NCI-H1694 (cell line): ENCODE measurements at regions not wholly inside any gene's neighbourhood (a gene's known extent, or its start where the extent isn't known, plus 50 kb on each side); places are given as distances from the start of the nearest gene placed in this dataset.
A peak's percentile ranks its signal among the peaks of the same experiment; 100 is the strongest.

Experiments used
- DNase-seq: peaks from one replicate; lab custom pipeline; 2025; lab: John Stamatoyannopoulos, UW

GRCh38 chr7:25780904-25781303 lies 371.1 kb upstream of the NFE2L3 start:
- DNase-seq: no peak

- DNase-seq: peak; percentile 16
Measured at GRCh38 chr7:25781704-25782103, 370.3 kb upstream of the NFE2L3 start.

- DNase-seq: no peak
Measured at GRCh38 chr7:25786936-25787335, 365.1 kb upstream of the NFE2L3 start.

DNA sequence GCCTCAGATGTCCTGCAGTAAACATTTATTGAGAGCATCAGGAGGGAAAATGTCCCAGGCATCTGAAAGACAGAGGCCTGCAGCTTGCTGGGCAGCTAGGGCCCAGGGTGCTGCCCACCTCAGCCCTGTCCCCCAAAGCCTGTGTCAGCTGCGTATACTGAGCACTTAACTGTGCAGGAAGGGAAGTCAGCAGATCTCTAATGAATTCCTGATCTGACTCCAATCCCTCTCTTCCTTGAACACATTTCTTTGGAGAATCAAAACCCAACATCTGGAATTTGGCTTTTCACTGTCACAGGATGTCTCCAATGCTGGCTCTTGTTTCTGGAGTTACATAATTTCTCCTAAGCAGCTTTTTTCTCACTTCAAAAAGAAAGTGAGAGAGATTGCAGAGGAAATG lies 364.7 kb upstream of the NFE2L3 start:
- DNase-seq: no peak

DNA sequence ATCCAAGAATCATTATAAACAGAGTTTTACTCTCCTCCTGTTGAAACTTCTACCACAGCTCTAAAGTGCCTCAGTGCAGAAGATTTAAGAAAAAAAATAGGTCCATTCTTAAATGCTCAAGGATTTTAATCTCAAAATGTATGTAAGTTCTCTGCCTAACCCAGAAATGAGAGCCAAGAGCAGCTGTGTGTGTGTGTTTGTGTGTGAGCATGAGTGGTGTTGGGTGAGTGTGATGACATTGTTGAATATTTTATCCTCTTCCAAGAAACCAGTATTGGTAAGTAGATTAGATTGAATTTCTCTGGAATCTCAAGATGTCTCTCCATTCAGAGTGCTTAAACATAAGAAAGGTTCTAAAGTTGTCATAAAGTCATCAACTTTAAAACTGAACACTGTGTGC lies 363.6 kb upstream of the NFE2L3 start:
- DNase-seq: no peak

- DNase-seq: no peak
Measured at GRCh38 chr7:25788961-25789620, 362.9 kb upstream of the NFE2L3 start.

DNA sequence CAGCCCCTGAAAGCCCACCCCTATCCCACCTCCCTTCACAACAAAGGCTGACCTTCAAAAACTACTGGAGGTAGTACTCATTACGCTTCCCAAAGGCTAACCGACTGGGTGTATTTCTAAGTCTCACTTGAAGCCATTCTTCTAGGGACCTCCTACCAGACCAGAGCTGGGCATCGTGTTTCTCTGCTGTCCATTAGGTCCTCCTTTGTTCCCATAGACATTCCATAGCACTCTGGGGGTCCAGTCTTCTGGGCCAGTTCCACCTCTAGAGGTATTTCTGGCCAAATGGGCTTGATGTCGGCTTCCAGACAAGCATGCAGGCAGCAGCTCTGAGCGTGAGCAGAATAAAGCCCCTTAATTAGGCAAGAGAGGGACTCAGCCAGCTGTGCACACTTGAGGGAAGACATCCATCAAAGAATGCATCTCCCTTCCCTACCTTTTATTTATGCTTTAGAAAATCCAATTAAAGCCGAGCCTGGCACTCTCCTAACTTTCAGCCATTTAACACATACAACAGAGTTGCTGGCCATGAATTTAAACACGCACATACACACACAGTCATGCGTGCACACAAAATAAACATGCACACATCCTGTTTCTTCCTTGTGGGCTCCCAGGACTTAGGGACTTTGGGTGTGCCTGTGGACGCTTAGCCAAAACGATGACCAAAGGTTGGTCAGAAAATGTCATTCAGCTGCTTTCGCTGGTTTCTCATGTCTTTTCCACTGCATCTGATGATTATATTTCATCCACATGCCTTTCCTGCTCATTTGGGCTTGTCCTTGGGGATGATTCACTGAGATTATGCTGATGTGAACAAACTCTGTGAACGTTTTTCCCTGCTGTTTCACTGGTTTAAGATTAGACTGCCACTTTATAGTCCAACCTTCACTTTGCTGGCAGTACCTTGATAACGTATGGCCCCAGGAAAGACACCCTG lies 362.0 kb upstream of the NFE2L3 start:
- no peak for DNase-seq

- DNase-seq: no peak
Measured at GRCh38 chr7:25790963-25791362, 361.0 kb upstream of the NFE2L3 start.

DNA sequence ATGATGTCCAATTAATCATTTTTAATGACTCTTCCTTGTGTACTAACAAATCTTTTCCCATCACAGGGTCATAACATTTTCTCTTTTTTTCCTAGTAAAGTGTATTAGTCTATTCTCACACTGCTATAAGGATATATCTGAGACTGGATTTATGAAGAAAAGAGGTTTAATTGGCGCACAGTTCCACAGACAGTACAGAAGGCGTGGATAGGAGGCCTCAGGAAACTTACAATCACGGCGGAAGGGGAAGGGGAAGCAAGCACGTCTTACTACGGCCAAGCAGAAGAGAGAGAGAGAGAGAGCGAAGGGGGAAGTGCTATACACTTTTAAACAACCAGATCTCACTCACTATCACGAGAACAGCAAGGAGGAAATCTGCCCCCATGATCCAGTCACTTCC lies 359.4 kb upstream of the NFE2L3 start:
- no peak for DNase-seq

GRCh38 chr7:25795824-25796235 lies 356.2 kb upstream of the NFE2L3 start:
- DNase-seq: no peak

GRCh38 chr7:25798344-25798743 lies 353.7 kb upstream of the NFE2L3 start:
- no peak for DNase-seq

DNA sequence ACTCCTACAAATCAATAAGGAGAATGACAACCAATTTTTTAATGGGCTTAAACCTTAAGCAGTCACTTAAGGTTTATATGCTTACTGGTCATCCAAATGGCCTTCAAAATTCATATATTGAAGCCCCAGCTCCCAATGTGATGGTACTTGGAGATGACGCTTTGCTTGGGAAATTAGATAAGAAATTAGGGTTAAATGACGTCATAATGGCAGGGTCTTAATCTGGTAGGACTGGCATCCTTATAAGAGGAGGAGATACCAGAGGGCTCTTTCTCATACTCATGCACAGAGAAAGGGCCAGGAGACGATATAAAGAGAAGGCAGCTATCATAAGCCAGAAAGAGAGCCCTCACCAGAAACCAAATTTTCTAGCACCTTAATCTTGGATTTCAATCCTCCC lies 350.8 kb upstream of the NFE2L3 start:
- DNase-seq: no peak

DNA sequence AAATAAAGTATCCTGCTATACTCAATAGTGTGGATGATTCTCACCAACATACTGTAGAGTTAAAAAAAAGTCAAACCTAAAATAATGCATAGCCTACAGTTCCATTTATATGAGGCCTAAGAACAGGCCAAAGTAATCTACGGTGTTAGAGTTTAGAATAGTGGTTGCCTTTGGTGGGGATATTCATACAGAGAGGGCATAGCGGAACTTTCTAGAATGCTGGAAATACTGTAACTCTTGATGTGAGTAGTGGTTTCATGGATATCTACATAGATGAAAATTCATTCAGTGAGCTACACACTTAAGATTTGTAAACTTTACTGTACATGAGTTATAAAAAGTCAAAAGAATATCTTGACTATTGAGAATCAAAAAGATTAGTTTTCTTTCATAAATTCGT lies 349.9 kb upstream of the NFE2L3 start:
- DNase-seq: no peak

- no peak for DNase-seq
Measured at GRCh38 chr7:25802473-25802872, 349.5 kb upstream of the NFE2L3 start.

GRCh38 chr7:25803117-25803887 lies 348.7 kb upstream of the NFE2L3 start:
- DNase-seq: no peak

DNA sequence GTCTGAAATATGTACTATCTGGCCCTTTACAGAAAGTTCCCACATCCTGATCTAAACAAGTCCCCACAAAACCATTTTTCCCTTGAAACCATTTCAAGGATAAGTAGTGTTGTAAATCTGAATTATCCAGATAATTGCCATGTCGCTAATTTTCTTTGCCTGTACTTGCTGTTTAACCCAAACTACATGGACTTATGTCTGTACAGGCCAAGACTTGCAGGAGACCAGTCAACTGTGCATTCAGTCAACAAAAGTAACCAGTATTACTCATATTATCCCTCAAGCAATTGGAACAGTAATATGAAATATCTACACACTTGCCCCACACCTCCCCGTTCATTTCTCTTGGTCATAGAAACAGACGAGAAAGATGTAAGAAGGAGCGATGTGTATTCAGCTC lies 347.8 kb upstream of the NFE2L3 start:
- DNase-seq: no peak

DNA sequence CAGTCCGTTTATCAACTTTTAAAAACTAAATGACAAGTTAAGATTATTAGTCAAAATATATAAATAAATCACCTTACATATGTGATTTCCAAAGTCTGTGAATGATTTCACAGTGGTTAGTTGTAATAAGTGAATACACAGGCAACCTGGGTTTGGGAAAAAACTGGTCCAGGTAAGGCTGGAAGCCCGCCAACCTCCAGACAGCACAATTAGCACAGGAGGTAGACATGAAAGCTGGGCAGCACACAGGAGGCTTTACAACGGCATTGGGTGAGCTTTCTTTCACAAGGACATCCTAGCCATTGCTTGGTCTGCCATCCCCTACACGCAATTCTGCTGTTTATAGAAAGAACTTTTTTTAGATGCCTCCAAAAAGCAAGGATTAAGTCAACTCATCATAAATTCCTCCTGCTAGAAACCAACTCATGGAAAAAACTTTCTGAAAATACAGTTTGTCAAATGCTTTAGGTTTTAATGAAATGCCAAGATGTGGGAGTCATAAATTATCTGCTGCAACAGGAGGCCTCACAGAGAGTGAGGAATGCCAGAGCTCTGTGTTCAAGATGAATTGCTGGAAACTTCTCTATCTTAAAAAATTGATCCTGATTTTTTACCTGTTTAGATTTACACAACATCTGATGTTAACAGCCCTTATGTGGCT lies 346.8 kb upstream of the NFE2L3 start:
- no peak for DNase-seq

- no peak for DNase-seq
Measured at GRCh38 chr7:25807086-25807611, 344.8 kb upstream of the NFE2L3 start.

- no peak for DNase-seq
Measured at GRCh38 chr7:25809441-25809840, 342.6 kb upstream of the NFE2L3 start.

- DNase-seq: peak; percentile 65
Measured at GRCh38 chr7:25812086-25812850, 339.7 kb upstream of the NFE2L3 start.

GRCh38 chr7:25813381-25813780 lies 338.6 kb upstream of the NFE2L3 start:
- no peak for DNase-seq
